Nephron progenitor cell (in vitro differentiated cells): ENCODE measurements at regions not wholly inside any gene's neighbourhood (a gene's known extent, or its start where the extent isn't known, plus 50 kb on each side); places are given as distances from the start of the nearest gene placed in this dataset.

Source experiments
- DNase-seq: peaks from one replicate; pipeline ENCODE4 v3.0.0; 2021
- H3K27ac Mint-ChIP-seq: 2 replicates; pipeline ENCODE4 v1.8.0; 2021; ENCODE audit warnings: mild to moderate bottlenecking, moderate library complexity, mixed read lengths
- H3K27me3 Mint-ChIP-seq: 2 replicates; pipeline ENCODE4 v1.8.0; 2021; ENCODE audit warnings: mild to moderate bottlenecking, low read depth, mixed read lengths; ENCODE audit not compliant: poor library complexity
- H3K36me3 Mint-ChIP-seq: 2 replicates; pipeline ENCODE4 v1.8.0; 2021; ENCODE audit warnings: low read depth, mixed read lengths
- H3K4me1 Mint-ChIP-seq: 2 replicates; pipeline ENCODE4 v1.8.0; 2021; ENCODE audit warnings: mixed read lengths
- H3K4me3 Mint-ChIP-seq: 2 replicates; pipeline ENCODE4 v1.8.0; 2021; ENCODE audit warnings: mild to moderate bottlenecking, moderate library complexity, mixed read lengths
- H3K9me3 Mint-ChIP-seq: 2 replicates; pipeline ENCODE4 v1.8.0; 2021; ENCODE audit warnings: mild to moderate bottlenecking, moderate library complexity, mixed read lengths
- TF ChIP-seq, protein P1 (sequence below): fragments of 200-600 bp; sonication (generic); IDR thresholded peaks from 2 replicates; pipeline ENCODE4 v1.5.0; 2021; ENCODE audit warnings: antibody characterized with exemption

DNA sequence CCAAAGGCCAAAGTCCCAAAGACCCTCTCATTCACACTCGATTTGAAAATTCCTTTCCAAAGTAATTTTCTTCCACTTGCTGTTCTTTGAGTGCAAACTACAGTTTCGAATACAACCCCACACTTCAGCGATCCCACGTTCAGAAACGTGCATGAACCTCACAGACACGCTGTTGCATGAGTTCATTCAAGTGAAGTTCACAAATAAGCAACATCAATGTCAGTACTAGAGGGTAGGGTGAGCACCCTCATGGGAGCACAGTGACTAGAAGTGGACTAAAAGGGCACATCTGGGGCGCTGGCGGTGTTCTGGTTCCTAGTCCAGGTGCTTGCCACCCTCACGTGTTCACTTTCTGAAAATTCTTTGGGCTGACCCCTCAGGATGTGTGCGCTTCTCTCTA, 59.0 kb downstream of the FAM50B start:
- TF ChIP-seq, protein P1, sequence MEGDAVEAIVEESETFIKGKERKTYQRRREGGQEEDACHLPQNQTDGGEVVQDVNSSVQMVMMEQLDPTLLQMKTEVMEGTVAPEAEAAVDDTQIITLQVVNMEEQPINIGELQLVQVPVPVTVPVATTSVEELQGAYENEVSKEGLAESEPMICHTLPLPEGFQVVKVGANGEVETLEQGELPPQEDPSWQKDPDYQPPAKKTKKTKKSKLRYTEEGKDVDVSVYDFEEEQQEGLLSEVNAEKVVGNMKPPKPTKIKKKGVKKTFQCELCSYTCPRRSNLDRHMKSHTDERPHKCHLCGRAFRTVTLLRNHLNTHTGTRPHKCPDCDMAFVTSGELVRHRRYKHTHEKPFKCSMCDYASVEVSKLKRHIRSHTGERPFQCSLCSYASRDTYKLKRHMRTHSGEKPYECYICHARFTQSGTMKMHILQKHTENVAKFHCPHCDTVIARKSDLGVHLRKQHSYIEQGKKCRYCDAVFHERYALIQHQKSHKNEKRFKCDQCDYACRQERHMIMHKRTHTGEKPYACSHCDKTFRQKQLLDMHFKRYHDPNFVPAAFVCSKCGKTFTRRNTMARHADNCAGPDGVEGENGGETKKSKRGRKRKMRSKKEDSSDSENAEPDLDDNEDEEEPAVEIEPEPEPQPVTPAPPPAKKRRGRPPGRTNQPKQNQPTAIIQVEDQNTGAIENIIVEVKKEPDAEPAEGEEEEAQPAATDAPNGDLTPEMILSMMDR, result no peak
- DNase-seq, result no peak
- no peak overlapping the region for H3K27ac Mint-ChIP-seq
- H3K27me3 Mint-ChIP-seq, result peaks cover 5% of the 10 kb centered on the region
- no peaks in the 10 kb centered on the region for H3K9me3 Mint-ChIP-seq
- H3K4me3 Mint-ChIP-seq, result no peak overlapping the region
- H3K36me3 Mint-ChIP-seq, result no peaks in the 10 kb centered on the region
- peaks cover 57% of the 10 kb centered on the region for H3K4me1 Mint-ChIP-seq

DNA sequence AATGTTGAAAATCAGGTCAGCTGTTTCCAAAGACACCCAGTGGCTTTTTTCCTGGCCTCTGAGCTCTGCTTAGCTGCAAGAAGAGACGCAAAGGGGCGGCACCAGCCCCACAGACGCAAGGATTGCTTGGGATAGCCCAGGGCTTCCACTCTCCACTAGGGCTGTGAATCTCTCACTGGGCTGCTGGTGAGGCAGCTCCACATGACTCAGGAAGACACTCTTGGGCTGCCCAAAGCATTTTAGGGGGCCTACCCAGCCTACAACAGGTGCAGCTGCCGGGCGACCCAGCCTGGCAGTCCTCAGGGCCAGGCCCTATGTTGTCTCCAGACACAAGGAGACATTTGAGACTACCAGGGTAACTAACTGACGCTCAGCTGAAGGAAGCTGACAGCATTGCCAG, 59.8 kb downstream of the FAM50B start:
- Mint-ChIP-seq H3K27ac (no peak overlapping the region), H3K4me3 (no peak overlapping the region), H3K27me3 (no peaks in the 10 kb centered on the region), H3K36me3 (no peaks in the 10 kb centered on the region), H3K9me3 (no peaks in the 10 kb centered on the region), H3K4me1 (peaks cover 57% of the 10 kb centered on the region)
- no peak for DNase-seq
- TF ChIP-seq, protein P1, result no peak

DNA sequence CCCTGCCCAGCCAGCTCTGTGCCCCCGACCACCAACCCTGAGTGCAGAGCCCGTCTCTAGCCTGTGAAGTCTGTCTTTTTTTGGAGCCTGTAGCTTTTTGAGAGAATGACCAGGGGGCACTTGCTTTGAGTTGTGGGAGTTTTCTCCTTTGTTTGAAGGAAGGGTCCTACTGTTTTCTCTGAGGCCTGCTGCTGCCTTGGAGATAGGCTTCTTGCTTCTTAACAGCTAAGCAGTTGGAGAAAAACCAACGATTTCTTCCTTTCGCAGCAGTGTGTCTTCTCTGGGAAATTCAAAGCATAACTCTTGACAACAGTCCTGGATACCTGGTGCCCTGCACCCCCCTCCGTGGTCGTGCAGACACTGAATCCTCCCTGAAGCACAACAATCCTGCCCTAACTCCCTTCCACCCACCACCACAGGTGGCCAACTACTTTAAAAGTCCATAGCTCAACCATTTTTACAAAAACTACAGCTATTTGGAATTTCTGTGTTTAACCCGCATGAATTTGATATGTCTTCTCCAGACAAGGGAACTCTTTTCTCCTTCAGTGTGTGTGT, 61.0 kb downstream of the FAM50B start:
- Mint-ChIP-seq H3K9me3 (peaks cover 2% of the 10 kb centered on the region), H3K4me1 (peaks cover 56% of the 10 kb centered on the region), H3K27me3 (no peaks in the 10 kb centered on the region), H3K4me3 (no peak overlapping the region), H3K36me3 (no peaks in the 10 kb centered on the region), H3K27ac (no peak overlapping the region)
- TF ChIP-seq, protein P1, result no peak
- DNase-seq, result no peak

DNA sequence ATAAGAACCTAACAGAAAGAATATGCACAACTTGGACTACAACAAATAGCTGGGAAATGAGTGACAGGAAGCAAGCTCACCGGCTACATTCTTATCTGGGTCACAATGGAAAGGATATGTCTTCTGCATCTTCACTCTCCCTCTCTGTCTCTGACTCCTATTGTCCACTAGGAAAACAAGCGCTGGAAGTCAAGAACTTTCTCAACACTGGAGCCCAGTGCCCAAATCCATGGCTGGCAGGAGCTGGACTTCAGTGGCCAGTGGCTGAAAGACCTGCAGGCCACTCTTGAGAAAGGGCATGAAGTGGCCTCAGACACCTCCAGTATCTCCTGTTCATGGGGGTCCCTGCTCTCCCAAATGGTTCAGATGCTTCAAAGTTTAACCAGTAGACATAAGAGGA, 62.0 kb downstream of the FAM50B start:
- no peak for DNase-seq
- no peaks in the 10 kb centered on the region for H3K27me3 Mint-ChIP-seq
- no peaks in the 10 kb centered on the region for H3K36me3 Mint-ChIP-seq
- peaks cover 46% of the 10 kb centered on the region for H3K4me1 Mint-ChIP-seq
- H3K27ac Mint-ChIP-seq, result no peak overlapping the region
- TF ChIP-seq, protein P1, result no peak
- H3K4me3 Mint-ChIP-seq, result no peak overlapping the region
- H3K9me3 Mint-ChIP-seq, result peaks cover 7% of the 10 kb centered on the region

DNA sequence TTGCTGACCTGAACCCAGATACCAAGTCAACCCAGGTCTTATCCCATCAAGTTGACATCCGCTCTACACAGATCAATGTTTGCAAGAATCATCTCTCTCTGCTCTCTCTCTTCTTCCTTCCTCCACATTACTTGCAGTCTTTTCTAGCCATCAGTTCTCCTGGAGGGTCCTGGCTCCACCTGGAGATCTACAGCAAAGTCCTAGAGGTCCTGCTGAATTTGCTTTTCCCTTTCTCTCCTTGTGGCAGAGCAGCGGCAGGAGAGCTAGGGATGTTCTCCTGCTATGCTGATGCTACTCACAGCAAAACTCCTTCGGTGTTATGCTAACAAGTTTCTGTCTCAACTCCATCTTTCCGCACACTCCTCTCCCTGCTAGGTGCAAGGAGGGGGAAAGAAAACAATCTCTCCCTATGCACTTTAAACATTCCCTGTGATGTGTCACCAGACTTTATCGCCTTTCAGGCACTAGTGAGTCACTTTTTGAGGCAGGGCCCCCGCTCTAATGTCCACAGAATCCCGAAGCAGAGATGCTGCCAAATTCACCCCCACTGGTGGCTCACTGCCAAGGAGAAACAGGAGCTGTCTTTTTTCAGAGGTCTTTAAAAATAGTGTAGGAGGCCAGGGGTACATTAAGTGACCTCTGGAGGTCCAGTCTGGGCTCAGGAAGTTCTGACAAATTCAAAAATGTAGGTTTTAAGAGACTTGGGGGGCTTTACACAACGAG, 62.6 kb downstream of the FAM50B start:
- DNase-seq, result no peak
- TF ChIP-seq, protein P1, result no peak
- H3K9me3 Mint-ChIP-seq, result peaks cover 7% of the 10 kb centered on the region
- peaks cover 40% of the 10 kb centered on the region for H3K4me1 Mint-ChIP-seq
- H3K27me3 Mint-ChIP-seq, result no peaks in the 10 kb centered on the region
- H3K4me3 Mint-ChIP-seq, result no peak overlapping the region
- no peaks in the 10 kb centered on the region for H3K36me3 Mint-ChIP-seq
- no peak overlapping the region for H3K27ac Mint-ChIP-seq
